HG03460 (cell line): ENCODE measurements at regions not wholly inside any gene's neighbourhood (a gene's known extent, or its start where the extent isn't known, plus 50 kb on each side); places are given as distances from the start of the nearest gene placed in this dataset.

Experiments
- ATAC-seq: cut with Tn5 transposase; IDR thresholded peaks from one replicate; pipeline ENCODE4 v1.9.1; 2021; ENCODE audit not compliant: unreplicated experiment

- ATAC-seq = no peak
Measured at GRCh38 chr3:106208967-106209366, 340.2 kb upstream of the CBLB start.

DNA sequence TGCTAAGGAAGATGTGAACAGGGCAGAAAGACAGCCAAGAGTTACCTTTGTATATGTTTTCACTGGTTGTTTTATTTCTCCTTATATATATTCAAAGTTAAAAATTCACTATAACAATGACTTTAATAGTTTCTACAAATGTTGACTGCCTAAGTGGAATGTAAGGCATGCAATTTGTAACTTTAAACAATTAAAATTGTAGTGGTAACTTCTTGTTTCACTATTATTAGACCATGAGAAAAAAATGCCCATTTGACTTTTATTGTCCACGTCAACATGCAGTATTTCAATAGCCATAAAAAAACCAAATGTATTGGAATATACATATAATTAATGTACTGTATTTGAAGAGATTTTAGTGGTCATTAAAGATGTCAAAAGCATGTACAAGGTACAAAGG, 340.7 kb upstream of the CBLB start:
- ATAC-seq = no peak

DNA sequence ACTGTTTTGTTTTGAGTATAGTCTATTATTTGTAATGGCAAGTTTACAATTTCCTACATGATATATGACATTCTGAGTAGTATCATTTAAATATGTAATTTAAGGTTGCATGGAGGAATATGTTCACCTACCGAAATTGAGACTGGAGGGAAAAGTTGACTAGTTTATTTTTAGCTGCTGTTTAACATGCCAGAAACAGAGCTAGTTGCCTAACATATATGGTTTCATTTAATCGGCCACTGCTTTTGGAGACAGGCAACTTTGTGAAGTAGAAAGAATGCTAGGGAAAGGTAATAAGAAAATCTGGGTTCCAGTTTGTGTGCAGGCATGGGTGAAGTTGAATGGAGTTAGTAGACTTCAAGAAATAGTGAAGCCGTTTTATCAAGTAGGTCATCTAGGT, 342.1 kb upstream of the CBLB start:
- no peak for ATAC-seq

DNA sequence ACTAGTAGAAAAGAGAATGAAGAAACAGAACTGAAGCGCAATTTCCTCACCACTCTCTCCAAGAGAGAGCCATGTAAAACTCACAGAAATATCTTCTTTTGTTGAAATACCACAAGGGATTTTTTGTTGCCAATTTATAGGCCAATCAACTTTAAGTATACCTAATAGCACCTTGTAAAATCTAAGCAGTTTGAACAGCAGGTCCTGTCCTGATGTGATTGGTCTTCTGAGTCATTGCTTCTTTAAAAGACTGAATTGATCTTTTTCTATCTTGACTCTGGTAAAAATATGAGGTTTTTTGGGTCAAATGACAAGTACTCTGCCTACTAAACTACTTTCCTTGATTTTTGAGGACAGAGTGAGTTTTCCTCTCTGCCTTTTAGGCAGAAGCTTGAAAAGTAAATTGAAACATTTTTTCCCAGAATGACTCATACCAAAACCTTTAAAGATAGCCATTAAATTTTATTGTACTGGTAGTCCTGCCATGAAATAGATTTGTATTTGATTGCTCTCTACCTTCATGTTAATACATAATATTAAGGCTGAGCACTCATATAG, 343.9 kb upstream of the CBLB start:
- ATAC-seq = no peak

DNA sequence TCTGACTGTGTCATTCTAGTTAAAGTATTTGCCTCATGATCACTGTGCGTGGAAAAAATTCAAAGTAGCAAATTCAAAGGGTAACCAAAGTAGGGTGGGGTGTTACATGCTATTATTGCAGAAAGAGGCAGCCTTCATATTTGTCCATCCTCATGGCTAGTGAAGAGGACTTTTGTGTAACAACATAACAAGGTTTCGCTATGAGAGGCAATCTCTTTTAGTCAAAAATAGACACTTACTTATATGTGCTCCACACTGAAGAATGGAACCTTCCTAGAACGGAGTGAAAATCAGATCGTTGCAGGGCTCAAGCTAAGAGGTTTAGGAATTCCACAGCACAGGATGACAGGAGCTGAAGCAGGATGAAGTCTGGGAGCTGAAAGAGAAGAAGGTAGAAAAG, 345.1 kb upstream of the CBLB start:
- ATAC-seq = no peak

DNA sequence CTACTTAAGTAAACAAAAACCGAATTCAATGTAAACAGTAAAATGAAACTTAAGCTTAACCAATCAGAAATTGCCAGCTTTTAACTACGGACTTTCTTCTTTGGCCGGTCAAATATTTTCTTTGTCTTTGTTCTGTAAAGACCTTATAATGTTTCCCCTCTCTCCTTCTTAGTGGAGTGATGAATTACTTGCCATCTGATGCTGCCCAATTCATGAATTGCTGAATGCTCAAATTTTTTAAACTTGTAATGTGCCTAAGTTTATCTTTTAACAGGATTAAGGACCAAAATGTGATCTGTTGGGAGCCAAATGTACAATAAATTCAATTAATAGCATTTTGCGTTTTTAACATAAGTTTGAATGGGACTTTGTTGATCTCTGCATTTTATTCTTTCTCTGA, 345.8 kb upstream of the CBLB start:
- ATAC-seq = no peak

DNA sequence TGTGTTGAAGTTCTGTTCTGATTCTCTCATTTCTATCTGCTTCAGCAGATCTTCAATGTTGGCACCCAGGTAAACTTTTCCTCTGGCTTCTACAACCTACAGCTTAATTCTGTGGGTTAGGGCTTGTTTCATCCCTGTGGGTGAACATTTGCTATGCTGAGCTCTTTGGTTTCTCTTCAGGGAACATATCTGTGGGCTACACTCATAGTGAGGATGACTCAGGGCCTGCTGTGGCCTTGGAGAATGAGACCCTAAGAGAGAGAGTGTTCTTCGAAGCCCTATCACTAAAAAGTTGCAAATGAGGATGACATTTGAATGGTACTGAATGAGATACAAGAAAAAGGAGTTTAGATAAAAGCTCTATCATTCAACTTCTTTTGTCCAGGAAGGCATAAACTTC, 346.2 kb upstream of the CBLB start:
- ATAC-seq = no peak

GRCh38 chr3:106217745-106218144, 348.9 kb upstream of the CBLB start:
- ATAC-seq = no peak

DNA sequence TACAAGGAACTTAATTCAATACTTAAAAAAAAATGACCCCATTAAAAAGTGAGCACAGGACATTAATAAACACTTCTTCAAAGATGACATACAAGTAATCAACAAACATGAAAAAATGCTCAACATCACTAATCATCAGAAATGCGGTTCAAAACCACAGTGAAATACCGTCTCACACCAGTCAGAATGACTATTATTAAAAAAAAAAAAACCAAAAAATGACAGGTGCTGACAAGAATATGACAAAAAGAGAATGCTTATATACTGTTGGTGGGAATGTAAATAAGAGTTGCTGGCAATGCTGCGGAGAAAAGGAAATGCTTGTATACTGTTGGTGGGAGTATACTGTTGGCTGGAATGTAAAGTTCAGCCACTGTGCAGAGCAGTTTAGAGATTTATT, 358.3 kb upstream of the CBLB start:
- no peak for ATAC-seq

GRCh38 chr3:106228271-106228670, 359.5 kb upstream of the CBLB start:
- no peak for ATAC-seq

DNA sequence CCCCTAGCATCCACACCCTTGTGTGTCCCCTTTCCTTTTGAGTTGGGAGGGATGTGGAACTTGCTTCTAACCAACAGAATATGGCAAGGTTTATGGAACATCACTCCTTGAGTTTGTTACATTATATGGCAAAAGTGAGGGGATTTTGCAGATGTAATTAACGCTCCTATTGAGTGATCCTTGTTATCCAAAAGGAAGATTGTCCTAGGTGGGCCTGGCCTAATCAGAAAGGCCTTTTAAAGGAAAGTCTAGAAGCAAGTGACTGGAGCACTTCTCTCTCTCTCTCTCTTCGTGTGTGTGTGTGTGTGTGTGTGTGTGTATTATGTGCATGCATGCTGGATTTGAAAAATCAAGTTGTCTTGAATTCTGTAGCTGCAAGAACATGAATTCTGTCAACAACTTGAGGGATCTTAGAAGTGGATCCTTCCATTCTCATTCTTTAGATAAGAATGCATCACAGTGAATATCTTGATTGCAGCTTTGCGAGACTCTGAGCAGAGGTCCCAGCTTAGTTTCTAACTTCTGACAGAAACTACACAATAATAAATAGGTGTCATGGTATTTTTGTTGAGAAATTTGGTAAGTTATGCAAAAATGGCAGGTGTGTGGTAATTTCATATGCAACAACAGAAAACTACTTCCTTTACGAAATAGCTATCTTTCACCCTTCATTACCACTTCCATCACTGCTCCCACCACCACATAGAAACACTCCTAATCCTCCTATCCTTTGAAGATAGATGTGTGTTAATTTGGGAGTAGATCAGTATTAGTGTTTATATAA, 360.9 kb upstream of the CBLB start:
- no peak for ATAC-seq

- no peak for ATAC-seq
Measured at GRCh38 chr3:106231086-106231485, 362.3 kb upstream of the CBLB start.

GRCh38 chr3:106232956-106233355, 364.1 kb upstream of the CBLB start:
- ATAC-seq = no peak

DNA sequence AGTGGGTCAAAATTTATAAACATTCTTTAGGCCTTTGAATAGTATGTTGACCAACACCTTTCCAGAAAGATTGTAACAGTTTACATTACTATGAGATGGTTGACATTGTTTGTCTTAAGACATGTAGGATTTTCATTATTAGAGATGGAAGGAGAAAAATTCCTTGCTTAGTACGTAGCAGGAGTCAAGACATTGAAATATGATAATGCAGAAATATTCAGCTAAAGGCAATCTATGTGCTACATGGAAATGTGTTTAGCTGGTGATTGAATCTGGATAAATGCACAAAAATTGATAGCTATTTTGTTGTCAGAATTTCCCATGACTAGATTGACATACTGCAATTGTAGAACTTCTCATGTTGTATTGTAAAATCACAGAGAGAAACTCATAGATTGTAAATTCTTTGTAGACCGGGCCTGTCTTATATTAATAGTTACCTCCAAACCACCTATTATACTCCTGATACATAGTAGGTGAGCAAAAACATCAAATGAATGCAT, 370.4 kb upstream of the CBLB start:
- ATAC-seq = no peak

- no peak for ATAC-seq
Measured at GRCh38 chr3:106241593-106241992, 372.8 kb upstream of the CBLB start.

DNA sequence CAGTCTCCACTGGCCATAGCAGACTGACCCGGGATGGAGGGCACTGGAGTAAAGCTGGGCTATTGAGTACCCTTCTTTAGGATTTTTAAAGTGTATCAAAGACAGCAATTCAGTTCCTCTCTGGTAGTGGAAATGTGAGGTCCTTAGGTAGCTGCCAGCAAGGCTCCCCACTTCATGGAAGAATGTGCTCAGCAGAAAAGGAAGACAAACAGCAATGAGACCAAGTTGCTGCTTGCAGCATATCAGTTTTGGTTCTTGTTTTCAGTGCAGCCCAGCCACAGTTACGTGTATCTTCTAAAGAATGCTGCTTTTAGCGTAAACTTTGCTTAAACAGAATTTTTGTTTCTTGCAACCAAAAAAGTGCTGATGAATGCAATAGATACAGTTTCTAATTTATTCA, 374.0 kb upstream of the CBLB start:
- ATAC-seq = no peak

- no peak for ATAC-seq
Measured at GRCh38 chr3:106245400-106245799, 376.6 kb upstream of the CBLB start.

- peak; percentile 87 for ATAC-seq
Measured at GRCh38 chr3:106247902-106248684, 379.3 kb upstream of the CBLB start.

DNA sequence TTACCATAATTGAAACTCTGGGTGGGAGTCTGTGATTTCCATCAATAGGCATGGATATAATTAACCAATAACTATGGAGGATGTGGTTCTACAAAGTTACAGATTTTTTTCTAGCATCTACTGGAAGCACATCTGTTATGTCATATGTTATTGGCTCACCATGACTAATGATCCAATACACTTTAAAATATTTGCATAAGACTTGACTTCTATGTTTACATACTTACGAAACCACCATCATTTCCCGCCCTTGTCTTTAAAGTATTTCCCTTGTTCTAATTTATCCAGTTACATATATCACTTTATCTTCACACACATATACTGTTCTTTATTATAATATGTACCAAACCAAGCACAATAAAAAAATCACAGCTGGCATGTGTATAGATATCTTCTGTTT, 380.3 kb upstream of the CBLB start:
- ATAC-seq = no peak

DNA sequence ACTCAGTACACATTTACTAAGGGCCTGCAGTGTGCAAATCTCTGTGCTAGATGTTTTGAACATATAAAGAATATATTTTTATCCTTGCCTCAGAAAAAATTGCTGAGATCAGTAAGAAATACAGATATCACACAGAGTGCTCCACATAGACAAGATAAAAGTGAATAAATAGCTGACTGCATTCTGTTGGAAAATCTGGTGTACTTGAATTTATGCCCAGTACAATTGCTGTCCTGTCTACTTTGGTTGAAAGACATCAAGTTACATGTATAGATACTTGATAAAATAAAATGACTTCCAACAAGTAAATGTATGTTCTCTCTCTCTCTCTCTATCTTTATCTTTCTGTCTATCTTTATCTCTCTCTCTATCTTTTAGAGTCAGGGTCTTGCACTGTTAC, 381.2 kb upstream of the CBLB start:
- ATAC-seq = no peak

GRCh38 chr3:106251160-106251892, 382.5 kb upstream of the CBLB start:
- ATAC-seq = no peak
